AG10803 (cell line): ENCODE measurements at regions not wholly inside any gene's neighbourhood (a gene's known extent, or its start where the extent isn't known, plus 50 kb on each side); places are given as distances from the start of the nearest gene placed in this dataset.

Source experiments
- DNase-seq: peaks from one replicate; pipeline ENCODE4 v3.0.0; 2010; ENCODE audit warnings: low read depth
- H3K4me3 ChIP-seq: 2 replicates; pipeline ENCODE4 v1.5.1; 2011; ENCODE audit warnings: mild to moderate bottlenecking, low read length, control low read depth
- TF ChIP-seq, protein P1 (sequence below): conservative IDR thresholded peaks from 2 replicates; pipeline ENCODE4 v1.5.1; 2011; ENCODE audit warnings: mild to moderate bottlenecking, low read length, control low read depth, inconsistent platforms

GRCh38 chr6:94089941-94090340, 670.6 kb upstream of the EPHA7 start:
- no peak for DNase-seq
- TF ChIP-seq, protein P1, sequence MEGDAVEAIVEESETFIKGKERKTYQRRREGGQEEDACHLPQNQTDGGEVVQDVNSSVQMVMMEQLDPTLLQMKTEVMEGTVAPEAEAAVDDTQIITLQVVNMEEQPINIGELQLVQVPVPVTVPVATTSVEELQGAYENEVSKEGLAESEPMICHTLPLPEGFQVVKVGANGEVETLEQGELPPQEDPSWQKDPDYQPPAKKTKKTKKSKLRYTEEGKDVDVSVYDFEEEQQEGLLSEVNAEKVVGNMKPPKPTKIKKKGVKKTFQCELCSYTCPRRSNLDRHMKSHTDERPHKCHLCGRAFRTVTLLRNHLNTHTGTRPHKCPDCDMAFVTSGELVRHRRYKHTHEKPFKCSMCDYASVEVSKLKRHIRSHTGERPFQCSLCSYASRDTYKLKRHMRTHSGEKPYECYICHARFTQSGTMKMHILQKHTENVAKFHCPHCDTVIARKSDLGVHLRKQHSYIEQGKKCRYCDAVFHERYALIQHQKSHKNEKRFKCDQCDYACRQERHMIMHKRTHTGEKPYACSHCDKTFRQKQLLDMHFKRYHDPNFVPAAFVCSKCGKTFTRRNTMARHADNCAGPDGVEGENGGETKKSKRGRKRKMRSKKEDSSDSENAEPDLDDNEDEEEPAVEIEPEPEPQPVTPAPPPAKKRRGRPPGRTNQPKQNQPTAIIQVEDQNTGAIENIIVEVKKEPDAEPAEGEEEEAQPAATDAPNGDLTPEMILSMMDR: no peak
- H3K4me3 ChIP-seq: no peak overlapping the region

DNA sequence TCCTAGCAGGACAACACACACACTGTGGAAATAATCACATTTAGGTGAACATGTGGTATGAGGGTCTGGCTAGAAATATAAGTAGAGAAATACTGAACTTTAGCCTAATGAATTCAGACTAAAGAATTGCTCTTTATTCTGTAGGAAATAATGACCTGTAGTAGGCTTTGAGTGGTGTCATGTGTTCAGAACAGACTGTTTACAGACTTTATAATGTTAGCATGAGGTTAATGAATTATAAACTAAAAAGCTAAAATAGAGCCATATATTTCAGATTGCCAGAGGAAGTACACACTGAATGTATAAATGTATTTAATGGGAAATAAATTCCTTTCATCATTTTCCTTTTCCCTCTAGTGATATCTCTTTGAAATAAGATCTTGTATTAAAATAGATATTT, 669.5 kb upstream of the EPHA7 start:
- DNase-seq: no peak
- TF ChIP-seq, protein P1: no peak
- H3K4me3 ChIP-seq: no peak overlapping the region

- TF ChIP-seq, protein P1: no peak
- no peak overlapping the region for H3K4me3 ChIP-seq
- no peak for DNase-seq
These were observed 655.4 kb upstream of the EPHA7 start for GRCh38 chr6:94074764-94075163.

- H3K4me3 ChIP-seq: no peak overlapping the region
- TF ChIP-seq, protein P1: no peak
- no peak for DNase-seq
These were observed 652.5 kb upstream of the EPHA7 start for GRCh38 chr6:94071835-94072234.

DNA sequence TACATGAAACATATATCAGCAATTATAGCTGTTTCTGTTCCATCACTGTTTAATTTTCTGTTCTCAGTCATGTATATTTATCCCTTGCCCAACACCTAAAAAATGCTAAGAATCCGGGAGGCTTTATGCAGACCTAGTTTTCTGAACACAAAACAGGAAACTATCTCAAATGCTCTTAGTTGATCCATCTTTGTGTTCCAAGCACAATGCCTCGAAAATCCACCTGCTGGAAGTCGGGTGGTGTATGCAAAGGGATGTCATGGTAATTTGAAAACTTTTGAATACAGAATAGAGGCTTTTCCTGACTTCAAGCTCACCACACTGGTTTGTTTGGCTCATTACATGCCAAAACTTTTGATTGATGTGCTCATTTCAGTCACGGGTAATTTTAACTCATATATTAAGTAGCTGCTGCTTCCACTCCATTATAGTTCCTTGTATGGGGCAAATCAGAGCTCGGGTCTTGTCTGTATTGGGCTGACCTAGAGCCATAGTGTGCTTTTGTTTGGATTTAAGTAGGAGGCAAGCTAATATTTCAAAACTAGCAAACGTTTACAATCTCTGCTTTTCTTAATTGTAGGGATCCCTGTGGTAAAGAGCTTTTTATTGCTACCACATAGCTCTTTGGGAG, 646.5 kb upstream of the EPHA7 start:
- H3K4me3 ChIP-seq: no peak overlapping the region
- no peak for DNase-seq
- TF ChIP-seq, protein P1: no peak

DNA sequence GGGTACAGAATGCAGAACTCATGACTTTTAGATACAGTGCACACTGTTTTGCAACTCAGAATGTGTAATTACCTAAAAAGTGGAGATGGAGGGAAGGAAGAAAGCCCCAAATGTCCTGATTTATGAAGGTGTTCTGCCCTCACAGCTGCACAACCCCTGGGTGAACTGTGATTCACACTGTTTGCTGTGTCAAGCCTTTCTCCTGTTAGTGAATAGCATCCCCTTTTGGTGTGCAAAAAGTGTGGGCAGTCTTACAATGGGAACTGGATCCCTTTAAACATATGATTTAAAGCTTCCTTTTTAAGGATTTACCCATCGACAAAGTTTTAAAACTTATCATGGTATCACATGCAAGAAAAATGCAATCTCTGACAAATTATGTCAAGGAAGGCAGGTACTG, 633.4 kb upstream of the EPHA7 start:
- TF ChIP-seq, protein P1: no peak
- DNase-seq: no peak
- H3K4me3 ChIP-seq: no peak overlapping the region

- TF ChIP-seq, protein P1: no peak
- no peak overlapping the region for H3K4me3 ChIP-seq
- no peak for DNase-seq
These were observed 631.2 kb upstream of the EPHA7 start for GRCh38 chr6:94050515-94050914.
